GM06990 (cell line): ENCODE measurements at regions not wholly inside any gene's neighbourhood (a gene's known extent, or its start where the extent isn't known, plus 50 kb on each side); places are given as distances from the start of the nearest gene placed in this dataset.

Experiments used
- DNase-seq: peaks from one replicate; pipeline ENCODE4 v3.0.0-alpha.2; 2011; ENCODE audit not compliant: insufficient read length; ENCODE audit errors: extremely low read depth
- H3K27me3 ChIP-seq: replicated peaks from 2 replicates; pipeline ENCODE4 v1.6.0; 2011; ENCODE audit warnings: low read length; ENCODE audit not compliant: control insufficient read depth, insufficient read depth
- H3K36me3 ChIP-seq: 2 replicates; pipeline ENCODE4 v1.5.1; 2011; ENCODE audit warnings: low read length; ENCODE audit not compliant: control insufficient read depth, insufficient read depth
- H3K4me3 ChIP-seq: replicated peaks from 2 replicates; pipeline ENCODE4 v1.5.1; 2011; ENCODE audit warnings: low read depth, mild to moderate bottlenecking, control low read depth, low read length
- TF ChIP-seq, protein P1 (sequence below): IDR thresholded peaks from 2 replicates; pipeline ENCODE4 v1.5.1; 2011; ENCODE audit warnings: low read length, control low read depth, mild to moderate bottlenecking, inconsistent platforms; ENCODE audit not compliant: insufficient read depth, poor library complexity, severe bottlenecking

DNA sequence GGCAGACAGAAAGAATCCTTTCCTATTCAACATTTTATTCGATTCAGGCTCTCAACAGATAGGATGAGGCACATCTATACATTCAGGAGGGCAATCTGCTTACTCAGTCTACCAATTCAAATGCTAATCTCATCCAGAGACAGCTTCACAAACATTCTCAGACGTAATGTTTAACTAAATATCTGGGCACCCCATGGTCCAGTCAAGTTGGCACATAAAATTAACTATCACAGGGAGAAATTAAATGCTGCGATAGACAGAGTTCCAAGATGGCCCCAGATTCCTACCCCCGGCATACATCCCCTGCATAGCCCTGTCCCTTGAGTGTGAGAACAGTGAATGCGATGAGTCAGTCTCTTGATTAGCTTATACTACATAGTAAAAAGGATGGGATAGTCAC is 184.3 kb downstream of the FGFR2 start:
- TF ChIP-seq, protein P1, sequence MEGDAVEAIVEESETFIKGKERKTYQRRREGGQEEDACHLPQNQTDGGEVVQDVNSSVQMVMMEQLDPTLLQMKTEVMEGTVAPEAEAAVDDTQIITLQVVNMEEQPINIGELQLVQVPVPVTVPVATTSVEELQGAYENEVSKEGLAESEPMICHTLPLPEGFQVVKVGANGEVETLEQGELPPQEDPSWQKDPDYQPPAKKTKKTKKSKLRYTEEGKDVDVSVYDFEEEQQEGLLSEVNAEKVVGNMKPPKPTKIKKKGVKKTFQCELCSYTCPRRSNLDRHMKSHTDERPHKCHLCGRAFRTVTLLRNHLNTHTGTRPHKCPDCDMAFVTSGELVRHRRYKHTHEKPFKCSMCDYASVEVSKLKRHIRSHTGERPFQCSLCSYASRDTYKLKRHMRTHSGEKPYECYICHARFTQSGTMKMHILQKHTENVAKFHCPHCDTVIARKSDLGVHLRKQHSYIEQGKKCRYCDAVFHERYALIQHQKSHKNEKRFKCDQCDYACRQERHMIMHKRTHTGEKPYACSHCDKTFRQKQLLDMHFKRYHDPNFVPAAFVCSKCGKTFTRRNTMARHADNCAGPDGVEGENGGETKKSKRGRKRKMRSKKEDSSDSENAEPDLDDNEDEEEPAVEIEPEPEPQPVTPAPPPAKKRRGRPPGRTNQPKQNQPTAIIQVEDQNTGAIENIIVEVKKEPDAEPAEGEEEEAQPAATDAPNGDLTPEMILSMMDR, result no peak
- no peaks in the 10 kb centered on the region for H3K36me3 ChIP-seq
- no peaks in the 10 kb centered on the region; the same call in 1 of the 2 replicates for H3K27me3 ChIP-seq
- no peak overlapping the region for H3K4me3 ChIP-seq
- no peak for DNase-seq

DNA sequence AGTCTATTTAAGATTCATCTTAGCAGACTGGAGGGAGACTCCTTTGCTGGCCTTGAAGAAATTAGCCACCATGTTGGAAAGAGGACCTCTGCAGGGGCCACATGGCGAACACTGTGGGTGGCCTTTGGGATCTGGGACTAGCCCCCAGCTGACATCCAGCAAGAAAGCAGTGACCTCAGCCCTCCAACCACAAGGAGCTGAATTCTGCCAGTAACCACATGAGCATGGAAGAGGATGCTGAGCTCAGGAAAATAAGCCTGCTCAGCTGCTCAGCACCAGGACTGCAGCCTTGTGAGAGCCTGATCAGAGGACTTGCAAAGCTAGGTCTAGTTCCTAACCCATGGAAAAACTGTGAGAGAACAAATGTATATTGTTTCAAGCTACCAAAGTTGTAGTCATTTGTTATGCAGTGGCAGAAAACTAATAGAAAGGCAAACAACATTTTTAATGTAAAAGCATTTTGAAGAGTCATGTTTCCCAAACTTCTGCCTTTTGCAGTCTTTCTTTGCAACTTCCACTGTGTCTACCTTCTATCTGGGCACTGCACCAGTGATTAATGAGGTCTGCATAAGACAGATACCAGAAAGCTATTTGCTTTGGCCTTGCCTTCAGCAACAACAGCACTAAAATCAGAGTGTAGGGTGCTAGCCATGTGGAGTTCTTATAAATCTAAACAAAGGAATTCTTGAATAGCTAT is 183.7 kb downstream of the FGFR2 start:
- Histone ChIP-seq H3K27me3 (no peaks in the 10 kb centered on the region; the same call in 1 of the 2 replicates), H3K36me3 (no peaks in the 10 kb centered on the region), H3K4me3 (no peak overlapping the region)
- no peak for DNase-seq
- TF ChIP-seq, protein P1, result no peak

DNA sequence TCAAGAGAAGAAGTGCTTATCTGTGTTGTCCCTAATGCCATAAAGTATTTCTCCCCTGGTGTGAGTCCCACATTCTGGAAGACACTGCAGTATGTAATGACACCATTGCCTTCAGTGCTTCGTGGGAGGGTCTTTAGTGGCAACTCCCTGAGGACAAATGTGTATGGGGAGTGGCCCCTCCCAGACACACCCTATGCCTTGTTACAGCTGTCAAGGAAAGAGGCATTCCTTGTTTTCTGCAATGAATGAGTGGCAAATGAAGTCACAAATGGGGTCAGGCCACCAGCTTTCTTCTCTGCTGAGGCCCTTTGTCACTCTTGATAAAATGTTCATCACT is 183.2 kb downstream of the FGFR2 start:
- Histone ChIP-seq H3K4me3 (no peak overlapping the region), H3K36me3 (no peaks in the 10 kb centered on the region), H3K27me3 (no peaks in the 10 kb centered on the region; the same call in 1 of the 2 replicates)
- TF ChIP-seq, protein P1, result no peak
- no peak for DNase-seq

DNA sequence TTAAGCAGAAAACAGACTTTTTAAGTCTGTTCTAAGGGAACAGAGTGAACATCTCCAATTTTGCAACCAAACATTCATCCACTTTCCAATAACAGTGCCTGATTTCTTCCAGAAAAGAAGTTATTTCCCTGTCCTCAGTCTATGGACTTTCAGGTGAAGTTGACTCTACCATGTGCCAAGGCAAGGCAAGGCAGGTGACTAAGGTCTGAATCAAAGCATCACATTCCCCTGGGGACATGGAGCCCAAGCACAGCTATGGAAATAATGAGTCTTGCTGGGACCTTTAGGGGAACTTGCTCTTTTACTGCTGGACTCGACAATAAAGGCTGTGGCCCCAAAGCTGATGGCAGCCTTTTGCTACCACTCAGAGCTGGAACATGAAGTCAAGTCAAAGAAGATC is 182.2 kb downstream of the FGFR2 start:
- Histone ChIP-seq H3K36me3 (no peaks in the 10 kb centered on the region), H3K27me3 (no peaks in the 10 kb centered on the region; the same call in 1 of the 2 replicates), H3K4me3 (no peak overlapping the region)
- DNase-seq, result no peak
- TF ChIP-seq, protein P1, result no peak

DNA sequence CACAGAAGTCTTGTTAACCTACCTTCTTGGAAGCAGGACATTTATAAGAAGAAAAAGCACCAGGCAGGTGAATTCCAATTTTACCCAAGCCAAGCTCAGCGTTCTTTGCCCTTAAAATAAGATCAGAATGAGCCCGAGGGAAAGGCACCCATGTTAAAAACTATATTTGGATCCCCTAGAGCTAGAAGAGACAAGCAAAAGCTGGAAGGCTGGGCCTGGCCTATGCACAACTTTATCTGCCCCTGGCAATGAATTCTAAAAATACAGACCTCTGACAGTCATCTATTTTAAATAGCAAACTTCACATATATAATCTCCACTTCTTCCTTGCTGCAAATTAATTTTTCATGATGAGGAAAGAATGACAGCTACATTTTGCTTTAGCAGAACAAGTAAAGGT is 180.9 kb downstream of the FGFR2 start:
- no peak for DNase-seq
- H3K36me3 ChIP-seq, result no peaks in the 10 kb centered on the region
- TF ChIP-seq, protein P1, result no peak
- H3K27me3 ChIP-seq, result peaks cover 2% of the 10 kb centered on the region
- no peak overlapping the region for H3K4me3 ChIP-seq
